Endodermal cell (in vitro differentiated cells): ENCODE measurements at regions not wholly inside any gene's neighbourhood (a gene's known extent, or its start where the extent isn't known, plus 50 kb on each side); places are given as distances from the start of the nearest gene placed in this dataset.
A peak's percentile ranks its signal among the peaks of the same experiment; 100 is the strongest.

Source experiments
- DNase-seq: peaks from one replicate; pipeline ENCODE4 v3.0.0-alpha.2; 2017
- H3K27ac ChIP-seq: 2 replicates; pipeline ENCODE4 v1.5.1; 2013; ENCODE audit warnings: mild to moderate bottlenecking, low read depth, low read length, moderate library complexity
- H3K27me3 ChIP-seq: 2 replicates; pipeline ENCODE4 v1.6.1; 2013; ENCODE audit warnings: mild to moderate bottlenecking, low read length, moderate library complexity; ENCODE audit not compliant: insufficient read depth, control insufficient read depth, poor library complexity, severe bottlenecking
- H3K36me3 ChIP-seq: 2 replicates; pipeline ENCODE4 v1.7.0; 2013; ENCODE audit warnings: mild to moderate bottlenecking, low read length, moderate library complexity; ENCODE audit not compliant: control insufficient read depth, insufficient read depth
- H3K4me1 ChIP-seq: one replicate; pipeline ENCODE4 v1.7.0; 2013; ENCODE audit warnings: low read length; ENCODE audit not compliant: control insufficient read depth, insufficient read depth
- H3K4me3 ChIP-seq: 2 replicates; pipeline ENCODE4 v1.5.1; 2013; ENCODE audit warnings: mild to moderate bottlenecking, low read length, moderate library complexity
- H3K9ac ChIP-seq: 2 replicates; pipeline ENCODE4 v1.6.1; 2013; ENCODE audit warnings: mild to moderate bottlenecking, low read length, moderate library complexity; ENCODE audit not compliant: poor library complexity, severe bottlenecking; ENCODE audit errors: extremely low read depth
- H3K9me3 ChIP-seq: 2 replicates; pipeline ENCODE4 v1.6.1; 2013; ENCODE audit warnings: mild to moderate bottlenecking, low read length, moderate library complexity; ENCODE audit not compliant: control insufficient read depth
- H3K27ac Mint-ChIP-seq: 2 replicates; pipeline ENCODE4 v1.8.0; 2020; ENCODE audit warnings: mixed read lengths
- H3K27me3 Mint-ChIP-seq: 2 replicates; pipeline ENCODE4 v1.8.0; 2021; ENCODE audit warnings: mild to moderate bottlenecking, mixed read lengths; ENCODE audit not compliant: insufficient read depth
- H3K36me3 Mint-ChIP-seq: 2 replicates; pipeline ENCODE4 v1.8.0; 2020; ENCODE audit warnings: low read depth, mixed read lengths
- H3K4me1 Mint-ChIP-seq: 2 replicates; pipeline ENCODE4 v1.8.0; 2020; ENCODE audit warnings: mixed read lengths
- H3K4me3 Mint-ChIP-seq: 2 replicates; pipeline ENCODE4 v1.8.0; 2020; ENCODE audit warnings: mild to moderate bottlenecking, moderate library complexity, mixed read lengths
- H3K9me3 Mint-ChIP-seq: 2 replicates; pipeline ENCODE4 v1.8.0; 2020; ENCODE audit warnings: mild to moderate bottlenecking, mixed read lengths
- WGBS, 2 experiments: methylation state at CpG; one replicate each; pipeline versions ENCODE4 v1.1.5 to v1.1.7; 2013; ENCODE audit warnings: missing lambda C conversion rate in 2 of 2, mixed read lengths in 1 of 2; ENCODE audit not compliant: insufficient coverage in 1 of 2, insufficient read length in 1 of 2; 5-methylcytosine and 5-hydroxymethylcytosine counted together
- TF ChIP-seq, protein P1 (sequence below): fragments of 200-600 bp; sonication (generic); conservative IDR thresholded peaks from 2 replicates; pipeline ENCODE4 v1.5.0; 2021; ENCODE audit warnings: antibody characterized with exemption, mild to moderate bottlenecking

DNA sequence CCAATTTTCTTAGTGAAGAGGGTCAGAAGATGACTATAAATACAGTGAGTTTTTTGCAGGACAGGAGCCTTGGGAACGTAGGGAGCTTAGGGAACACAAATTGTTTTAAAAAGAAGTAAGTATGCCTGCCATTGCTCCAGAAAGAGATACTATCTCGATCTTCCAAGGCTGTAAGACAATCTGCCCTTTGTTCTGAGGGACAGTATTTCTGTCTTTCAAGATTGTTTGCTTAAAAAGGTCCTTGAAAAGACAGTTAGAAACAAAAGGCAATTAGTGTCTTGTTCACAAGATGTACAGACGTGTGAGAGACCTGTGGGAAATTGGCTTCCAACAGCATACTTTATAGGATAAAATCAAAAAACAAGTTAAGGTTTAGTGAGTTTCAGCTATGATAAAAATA, 321.2 kb upstream of the FAR2 start:
- H3K27ac Mint-ChIP-seq = peak overlapping the region; percentile 69
- H3K27ac ChIP-seq = peak overlapping the region; percentile 13
- H3K9me3 Mint-ChIP-seq = peaks cover 10% of the 10 kb centered on the region
- H3K27me3 Mint-ChIP-seq = no peaks in the 10 kb centered on the region
- H3K4me3 ChIP-seq = no peak overlapping the region
- H3K9ac ChIP-seq = no peak overlapping the region
- H3K36me3 ChIP-seq = no peaks in the 10 kb centered on the region
- no peaks in the 10 kb centered on the region for H3K36me3 Mint-ChIP-seq
- 57 to 76% methylated on average over 2 to 3 of the region's 3 CpGs for WGBS, 2 experiments
- no peaks in the 10 kb centered on the region for H3K27me3 ChIP-seq
- no peaks in the 10 kb centered on the region for H3K4me1 ChIP-seq
- no peak for DNase-seq
- TF ChIP-seq, protein P1, sequence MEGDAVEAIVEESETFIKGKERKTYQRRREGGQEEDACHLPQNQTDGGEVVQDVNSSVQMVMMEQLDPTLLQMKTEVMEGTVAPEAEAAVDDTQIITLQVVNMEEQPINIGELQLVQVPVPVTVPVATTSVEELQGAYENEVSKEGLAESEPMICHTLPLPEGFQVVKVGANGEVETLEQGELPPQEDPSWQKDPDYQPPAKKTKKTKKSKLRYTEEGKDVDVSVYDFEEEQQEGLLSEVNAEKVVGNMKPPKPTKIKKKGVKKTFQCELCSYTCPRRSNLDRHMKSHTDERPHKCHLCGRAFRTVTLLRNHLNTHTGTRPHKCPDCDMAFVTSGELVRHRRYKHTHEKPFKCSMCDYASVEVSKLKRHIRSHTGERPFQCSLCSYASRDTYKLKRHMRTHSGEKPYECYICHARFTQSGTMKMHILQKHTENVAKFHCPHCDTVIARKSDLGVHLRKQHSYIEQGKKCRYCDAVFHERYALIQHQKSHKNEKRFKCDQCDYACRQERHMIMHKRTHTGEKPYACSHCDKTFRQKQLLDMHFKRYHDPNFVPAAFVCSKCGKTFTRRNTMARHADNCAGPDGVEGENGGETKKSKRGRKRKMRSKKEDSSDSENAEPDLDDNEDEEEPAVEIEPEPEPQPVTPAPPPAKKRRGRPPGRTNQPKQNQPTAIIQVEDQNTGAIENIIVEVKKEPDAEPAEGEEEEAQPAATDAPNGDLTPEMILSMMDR = no peak
- peak overlapping the region; percentile 6 for H3K4me3 Mint-ChIP-seq
- no peaks in the 10 kb centered on the region for H3K9me3 ChIP-seq
- H3K4me1 Mint-ChIP-seq = peaks cover 14% of the 10 kb centered on the region

DNA sequence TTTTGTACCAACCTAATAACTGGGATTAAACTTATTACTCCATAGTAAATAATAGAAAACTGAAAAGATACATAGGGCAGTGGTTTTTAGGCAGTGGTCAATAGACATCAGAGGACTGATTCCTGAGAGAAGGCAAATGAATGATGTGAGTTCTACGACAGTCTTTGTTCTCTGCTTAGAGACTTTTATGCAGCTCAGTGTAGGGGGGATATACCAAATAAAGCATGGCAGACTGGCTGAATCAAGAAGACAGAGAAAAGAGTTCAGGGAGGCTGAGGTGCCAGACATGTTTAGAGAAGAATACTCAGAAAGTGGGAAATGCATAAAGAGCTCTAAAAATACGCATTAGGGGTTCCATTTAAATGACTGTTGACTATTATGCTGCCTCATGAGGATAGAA, 320.8 kb upstream of the FAR2 start:
- H3K27ac ChIP-seq = peak overlapping the region; percentile 13
- H3K27me3 ChIP-seq = no peaks in the 10 kb centered on the region
- Mint-ChIP-seq H3K4me3 (no peak overlapping the region), H3K36me3 (no peaks in the 10 kb centered on the region), H3K4me1 (peaks cover 14% of the 10 kb centered on the region), H3K27me3 (no peaks in the 10 kb centered on the region), H3K9me3 (peaks cover 10% of the 10 kb centered on the region), H3K27ac (peak overlapping the region; percentile 69)
- DNase-seq = no peak
- H3K4me1 ChIP-seq = no peaks in the 10 kb centered on the region
- H3K9ac ChIP-seq = no peak overlapping the region
- H3K36me3 ChIP-seq = no peaks in the 10 kb centered on the region
- WGBS, 2 experiments = 91 to 100% methylated on average over 2 of the region's 2 CpGs
- no peak overlapping the region for H3K4me3 ChIP-seq
- no peaks in the 10 kb centered on the region for H3K9me3 ChIP-seq
- TF ChIP-seq, protein P1 = no peak

DNA sequence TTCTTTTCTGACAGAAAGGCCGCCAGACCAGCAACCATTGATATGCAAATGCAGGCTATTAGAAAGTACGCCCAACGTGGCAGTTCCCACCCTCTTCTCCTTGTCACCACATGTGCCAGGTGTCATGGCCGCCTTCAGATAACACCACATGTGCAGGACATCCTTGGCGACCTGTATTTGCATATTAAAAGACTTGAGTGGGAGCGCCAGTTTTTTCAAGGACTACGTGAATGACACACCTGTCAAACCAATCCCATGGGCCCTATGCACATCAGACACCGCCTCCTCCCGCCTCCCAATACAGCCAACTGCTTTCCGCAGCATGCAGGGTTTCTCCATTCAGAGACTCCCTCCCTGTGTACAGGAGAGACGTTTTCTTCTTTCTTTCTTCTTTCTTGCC, 318.6 kb upstream of the FAR2 start:
- Mint-ChIP-seq H3K9me3 (peaks cover 10% of the 10 kb centered on the region), H3K36me3 (no peaks in the 10 kb centered on the region), H3K4me3 (no peak overlapping the region), H3K4me1 (peaks cover 14% of the 10 kb centered on the region), H3K27ac (no peak overlapping the region), H3K27me3 (no peaks in the 10 kb centered on the region)
- DNase-seq = peak; percentile 70
- no peaks in the 10 kb centered on the region for H3K9me3 ChIP-seq
- H3K36me3 ChIP-seq = no peaks in the 10 kb centered on the region
- H3K4me3 ChIP-seq = no peak overlapping the region
- no peak overlapping the region for H3K27ac ChIP-seq
- H3K9ac ChIP-seq = no peak overlapping the region
- no peaks in the 10 kb centered on the region for H3K4me1 ChIP-seq
- H3K27me3 ChIP-seq = no peaks in the 10 kb centered on the region
- TF ChIP-seq, protein P1 = no peak
- WGBS, 2 experiments = 72 to 81% methylated on average over 7 to 11 of the region's 11 CpGs
